ENCODE measurements at regions not wholly inside any gene's neighbourhood (a gene's known extent, or its start where the extent isn't known, plus 50 kb on each side); places are given as distances from the start of the nearest gene placed in this dataset.

DNA sequence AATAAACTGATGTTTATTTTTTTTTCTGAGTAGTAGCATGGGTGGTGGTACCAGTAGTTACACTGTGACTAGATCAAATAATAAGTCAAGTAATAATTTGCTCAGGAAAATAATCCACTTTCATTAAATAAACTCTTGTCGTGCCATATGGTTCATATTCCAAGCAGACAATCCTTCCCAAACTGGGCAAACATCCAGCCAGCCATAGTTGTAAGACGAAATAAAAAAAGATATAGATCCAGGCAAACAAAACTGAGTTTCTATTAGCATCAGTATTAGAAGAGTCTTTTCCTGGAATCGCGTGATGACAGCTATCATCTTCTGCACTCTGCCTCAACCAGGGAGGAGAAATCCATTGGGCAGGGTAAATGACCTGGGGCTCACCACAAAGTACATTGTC, 508.4 kb upstream of the GOT2 start:
- TF ChIP-seq GATA3 (IDR thresholded peaks at IDR 0.05; ENCODE audit: low read depth, low read length) (no peak), GATA2 (IDR thresholded peaks at IDR 0.05; ENCODE audit: low read depth, low read length) (no peak)

Measured in SH-SY5Y (cell line).